Esophagus muscularis mucosa (tissue), 4 donors: ENCODE measurements at regions not wholly inside any gene's neighbourhood (a gene's known extent, or its start where the extent isn't known, plus 50 kb on each side); places are given as distances from the start of the nearest gene placed in this dataset.

Experiments used
- EP300 ChIP-seq: sonication (generic); formaldehyde crosslinking; IDR thresholded peaks from one replicate; pipeline ENCODE4 v1.6.1; 2017; ENCODE audit warnings: antibody characterized with exemption
- POLR2A ChIP-seq: fragments of 450-650 bp; IDR thresholded peaks from one replicate; pipeline ENCODE4 v1.6.1; 2017; ENCODE audit warnings: antibody characterized with exemption, moderate library complexity, mild to moderate bottlenecking, low read depth
- TF ChIP-seq, protein P1 (sequence below), 3 experiments: fragments of 200-600 bp in 2 of 3; fragments of 450-650 bp in 1 of 3; sonication (generic) in 2 of 3; IDR thresholded peaks; one replicate each; pipeline ENCODE4 v1.5.1; 2017 to 2019; ENCODE audit warnings: antibody characterized with exemption in 3 of 3, mild to moderate bottlenecking in 2 of 3, moderate library complexity in 1 of 3

DNA sequence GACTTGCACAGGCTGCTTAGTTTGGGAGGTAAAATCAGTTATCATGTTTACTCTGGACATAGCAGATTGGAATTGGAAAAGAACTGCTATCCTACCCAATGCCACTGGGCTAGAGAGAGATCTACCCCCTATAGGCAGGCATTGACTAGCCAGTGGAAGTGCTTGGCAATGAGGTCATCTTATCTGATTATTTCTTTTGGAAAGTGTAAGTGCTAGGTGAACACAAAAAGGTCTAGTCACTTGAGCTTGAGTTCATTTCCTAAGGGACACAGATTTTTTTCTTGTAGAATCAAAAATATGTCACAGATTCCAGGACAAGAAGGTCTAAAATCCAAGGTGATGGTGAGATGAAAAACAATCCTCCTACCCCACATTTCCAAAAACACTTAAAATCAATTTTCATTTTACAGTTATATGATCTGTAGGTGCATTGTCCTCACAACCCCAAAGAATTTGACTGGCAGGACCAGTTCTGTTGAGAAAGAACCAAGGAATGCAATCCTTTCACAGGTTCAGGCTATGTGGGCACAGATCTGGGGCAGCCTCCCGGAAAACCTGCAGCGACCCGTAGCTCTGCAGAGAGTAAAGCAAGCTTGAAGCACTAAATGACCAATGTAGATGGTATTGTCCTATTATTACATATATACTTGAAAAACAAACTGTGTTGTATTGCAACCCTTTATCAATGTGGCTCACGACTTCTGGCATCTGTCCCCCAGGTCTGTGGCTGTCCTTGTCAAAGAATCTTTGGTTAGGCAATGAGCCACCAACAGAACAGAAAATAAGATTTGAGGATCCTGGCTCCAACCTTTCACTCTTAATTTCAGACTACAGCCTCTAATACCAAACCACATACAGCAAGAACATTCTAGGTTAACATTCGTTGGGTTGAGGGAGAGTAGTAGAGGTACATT, 67.3 kb upstream of the ADTRP start:
- TF ChIP-seq, protein P1, sequence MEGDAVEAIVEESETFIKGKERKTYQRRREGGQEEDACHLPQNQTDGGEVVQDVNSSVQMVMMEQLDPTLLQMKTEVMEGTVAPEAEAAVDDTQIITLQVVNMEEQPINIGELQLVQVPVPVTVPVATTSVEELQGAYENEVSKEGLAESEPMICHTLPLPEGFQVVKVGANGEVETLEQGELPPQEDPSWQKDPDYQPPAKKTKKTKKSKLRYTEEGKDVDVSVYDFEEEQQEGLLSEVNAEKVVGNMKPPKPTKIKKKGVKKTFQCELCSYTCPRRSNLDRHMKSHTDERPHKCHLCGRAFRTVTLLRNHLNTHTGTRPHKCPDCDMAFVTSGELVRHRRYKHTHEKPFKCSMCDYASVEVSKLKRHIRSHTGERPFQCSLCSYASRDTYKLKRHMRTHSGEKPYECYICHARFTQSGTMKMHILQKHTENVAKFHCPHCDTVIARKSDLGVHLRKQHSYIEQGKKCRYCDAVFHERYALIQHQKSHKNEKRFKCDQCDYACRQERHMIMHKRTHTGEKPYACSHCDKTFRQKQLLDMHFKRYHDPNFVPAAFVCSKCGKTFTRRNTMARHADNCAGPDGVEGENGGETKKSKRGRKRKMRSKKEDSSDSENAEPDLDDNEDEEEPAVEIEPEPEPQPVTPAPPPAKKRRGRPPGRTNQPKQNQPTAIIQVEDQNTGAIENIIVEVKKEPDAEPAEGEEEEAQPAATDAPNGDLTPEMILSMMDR (IDR thresholded peaks at IDR 0.05), result no peak
- TF ChIP-seq EP300 (no peak), POLR2A (no peak)
